OCI-LY1 (cell line): ENCODE measurements at regions not wholly inside any gene's neighbourhood (a gene's known extent, or its start where the extent isn't known, plus 50 kb on each side); places are given as distances from the start of the nearest gene placed in this dataset.

Experiments used
- H2AFZ ChIP-seq: fragments of 200-600 bp; sonication (generic), shearing (Covaris generic); 2 replicates; pipeline ENCODE4 v1.6.0; 2014; ENCODE audit warnings: antibody characterized with exemption, mild to moderate bottlenecking, low read length
- H3F3A ChIP-seq: fragments of 200-600 bp; sonication (generic), shearing (Covaris generic); 2 replicates; pipeline ENCODE4 v1.6.0; 2014; ENCODE audit warnings: mild to moderate bottlenecking, antibody characterized with exemption, low read length, moderate library complexity; ENCODE audit not compliant: insufficient read depth
- H3K27ac ChIP-seq: fragments of 200-600 bp; sonication (generic); 2 replicates; pipeline ENCODE4 v1.5.1; 2014; ENCODE audit warnings: low read length, mixed run types, mild to moderate bottlenecking, low read depth; ENCODE audit not compliant: poor library complexity, severe bottlenecking
- H3K27me3 ChIP-seq: fragments of 200-600 bp; sonication (generic); 2 replicates; pipeline ENCODE4 v1.6.0; 2014; ENCODE audit warnings: antibody characterized with exemption, mild to moderate bottlenecking, low read length, moderate library complexity; ENCODE audit not compliant: insufficient read depth
- H3K36me3 ChIP-seq: fragments of 200-600 bp; sonication (generic); 2 replicates; pipeline ENCODE4 v1.6.1; 2014; ENCODE audit warnings: mild to moderate bottlenecking, antibody characterized with exemption, low read length, moderate library complexity, mixed read lengths; ENCODE audit not compliant: insufficient read depth
- H3K4me1 ChIP-seq: fragments of 200-600 bp; sonication (generic); 2 replicates; pipeline ENCODE4 v1.5.1; 2014; ENCODE audit warnings: mild to moderate bottlenecking, low read length, moderate library complexity; ENCODE audit not compliant: insufficient read depth, severe bottlenecking
- H3K4me2 ChIP-seq: fragments of 200-600 bp; sonication (generic), shearing (Covaris generic); 2 replicates; pipeline ENCODE4 v1.6.1; 2014; ENCODE audit warnings: low read length
- H3K4me3 ChIP-seq: fragments of 200-600 bp; sonication (generic); 2 replicates; pipeline ENCODE4 v1.5.1; 2014; ENCODE audit warnings: low read length, low read depth, mild to moderate bottlenecking, mixed read lengths; ENCODE audit not compliant: poor library complexity, severe bottlenecking
- H3K79me2 ChIP-seq: fragments of 200-600 bp; shearing (Covaris generic); 2 replicates; pipeline ENCODE4 v1.6.1; 2016; ENCODE audit warnings: mixed run types, low read length, mixed read lengths; ENCODE audit not compliant: insufficient read depth
- H3K9ac ChIP-seq: fragments of 200-600 bp; sonication (generic), shearing (Covaris generic); 2 replicates; pipeline ENCODE4 v1.6.1; 2014; ENCODE audit warnings: mild to moderate bottlenecking, low read length, mixed read lengths
- H3K9me2 ChIP-seq: fragments of 200-600 bp; sonication (generic), shearing (Covaris generic); 2 replicates; pipeline ENCODE4 v1.6.1; 2014; ENCODE audit warnings: low read depth, mild to moderate bottlenecking, low read length, mixed read lengths
- H3K9me3 ChIP-seq: fragments of 200-600 bp; shearing (Covaris generic); 2 replicates; pipeline ENCODE4 v1.6.1; 2014; ENCODE audit warnings: low read length, mixed read lengths
- H4K20me1 ChIP-seq: fragments of 200-600 bp; sonication (generic), shearing (Covaris generic); 2 replicates; pipeline ENCODE4 v1.6.0; 2016; ENCODE audit warnings: mild to moderate bottlenecking, low read length; ENCODE audit not compliant: insufficient read depth
- CTCF ChIP-seq: fragments of 200-600 bp; sonication (generic), shearing (Covaris generic); IDR thresholded peaks from 2 replicates; pipeline ENCODE4 v1.5.1; 2017; ENCODE audit warnings: mild to moderate bottlenecking, antibody characterized with exemption, low read length, moderate library complexity, mixed read lengths
- EZH2 ChIP-seq: fragments of 200-600 bp; sonication (generic), shearing (Covaris generic); IDR thresholded peaks from 2 replicates; pipeline ENCODE4 v1.8.0; 2017; ENCODE audit warnings: borderline replicate concordance, mixed run types, mild to moderate bottlenecking, antibody characterized with exemption, low read length, moderate library complexity, mixed read lengths

- Histone ChIP-seq H2AFZ (no peak overlapping the region), H3K9me3 (no peaks in the 10 kb centered on the region), H3K27ac (no peak overlapping the region), H3K4me2 (no peak overlapping the region), H4K20me1 (no peaks in the 10 kb centered on the region), H3K9me2 (no peaks in the 10 kb centered on the region), H3K4me3 (no peak overlapping the region), H3K79me2 (no peaks in the 10 kb centered on the region), H3K36me3 (no peaks in the 10 kb centered on the region), H3K27me3 (peaks cover 7% of the 10 kb centered on the region; the same call in 1 of the 2 replicates), H3F3A (no peaks in the 10 kb centered on the region), H3K4me1 (no peaks in the 10 kb centered on the region), H3K9ac (no peak overlapping the region)
- TF ChIP-seq EZH2 (no peak), CTCF (no peak)
Measured at GRCh38 chr4:138671606-138672084, 343.9 kb upstream of the NOCT start.

GRCh38 chr4:138671106-138671505, 344.5 kb upstream of the NOCT start:
- no peaks in the 10 kb centered on the region for H3K4me1 ChIP-seq
- H3K79me2 ChIP-seq: no peaks in the 10 kb centered on the region
- H3K9ac ChIP-seq: no peak overlapping the region
- H3K9me2 ChIP-seq: no peaks in the 10 kb centered on the region
- H3F3A ChIP-seq: no peaks in the 10 kb centered on the region
- no peak overlapping the region for H3K4me3 ChIP-seq
- H4K20me1 ChIP-seq: no peaks in the 10 kb centered on the region
- no peak overlapping the region for H2AFZ ChIP-seq
- TF ChIP-seq CTCF (no peak), EZH2 (no peak)
- no peak overlapping the region for H3K27ac ChIP-seq
- H3K4me2 ChIP-seq: no peak overlapping the region
- H3K36me3 ChIP-seq: no peaks in the 10 kb centered on the region
- no peaks in the 10 kb centered on the region for H3K9me3 ChIP-seq
- H3K27me3 ChIP-seq: peaks cover 7% of the 10 kb centered on the region; the same call in 1 of the 2 replicates

DNA sequence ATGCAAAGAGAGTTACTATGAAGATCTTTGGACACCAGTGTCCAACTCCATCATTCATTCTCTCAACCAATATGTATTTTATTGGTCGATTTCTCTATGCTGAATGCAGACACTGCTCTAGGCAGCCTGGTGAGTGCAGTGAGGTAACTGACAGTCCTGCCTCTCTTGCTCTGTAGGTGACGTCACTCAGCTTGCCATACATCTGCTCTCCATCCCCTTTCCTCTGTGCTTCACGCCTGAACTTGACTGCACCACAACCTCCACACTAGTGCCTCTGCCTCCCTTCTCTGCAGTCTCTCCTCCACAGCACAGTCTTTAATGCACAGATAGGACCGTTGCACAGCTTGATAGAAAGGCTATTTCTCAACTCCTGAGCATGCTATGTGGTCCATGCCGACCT, 344.9 kb upstream of the NOCT start:
- Histone ChIP-seq H3K4me1 (no peaks in the 10 kb centered on the region), H4K20me1 (no peaks in the 10 kb centered on the region), H3K9me2 (no peaks in the 10 kb centered on the region), H3K27me3 (peaks cover 7% of the 10 kb centered on the region; the same call in 1 of the 2 replicates), H3K36me3 (no peaks in the 10 kb centered on the region), H3K27ac (no peak overlapping the region), H3K4me2 (no peak overlapping the region), H3K4me3 (no peak overlapping the region), H3K9me3 (no peaks in the 10 kb centered on the region), H3F3A (no peaks in the 10 kb centered on the region), H3K79me2 (no peaks in the 10 kb centered on the region), H2AFZ (no peak overlapping the region), H3K9ac (no peak overlapping the region)
- TF ChIP-seq CTCF (no peak), EZH2 (no peak)
